ENCODE measurements at regions not wholly inside any gene's neighbourhood (a gene's known extent, or its start where the extent isn't known, plus 50 kb on each side); places are given as distances from the start of the nearest gene placed in this dataset.

GRCh38 chr4:11839889-11840288, 411.2 kb upstream of the HS3ST1 start:
- TF ChIP-seq ADNP (tag; IDR thresholded peaks at IDR 0.05), result no peak
- no peak for TF ChIP-seq CTCF (IDR thresholded peaks at IDR 0.05 in 2 of 3, conservative IDR thresholded peaks at IDR 0.05 in 1 of 3; ENCODE audit: insufficient read depth in 2 of 3, low read depth in 1 of 3, low read length in 3 of 3)
- no peak for TF ChIP-seq CHD1 (IDR thresholded peaks at IDR 0.05; ENCODE audit: low read length)
- TF ChIP-seq ATF6 (CRISPR knock-in tag; IDR thresholded peaks at IDR 0.05), result no peak

Measured in K562 (cell line).